IMR-90 (cell line): ENCODE measurements at regions not wholly inside any gene's neighbourhood (a gene's known extent, or its start where the extent isn't known, plus 50 kb on each side); places are given as distances from the start of the nearest gene placed in this dataset.

Experiments used
- ATAC-seq: fragments of 200-7000 bp; cut with Tn5 transposase; 2 replicates; pipeline ENCODE4 v1.9.1; 2020; ENCODE audit warnings: low read depth, mild to moderate bottlenecking, moderate library complexity
- BruUV-seq: library from RNA; stranded (reverse); fragments of 400-500 nt; replicated peaks from 2 replicates; lab custom pipeline; 2021; lab: Mats Ljungman, UMichigan
- CTCF ChIA-PET: fragments of 300-600 bp; formaldehyde crosslinking; extraction: SDS; loops from one replicate; lab custom pipeline; 2021; ENCODE audit warnings: antibody characterized with exemption; lab: Yijun Ruan, JAX
- POLR2A ChIA-PET: fragments of 300-600 bp; sonication (Branson Sonifier 250); formaldehyde crosslinking; loops from one replicate; lab custom pipeline; 2022; ENCODE audit warnings: antibody characterized with exemption; ENCODE audit not compliant: unreplicated experiment; lab: Charles Lee
- DNase-seq: peaks from one replicate; pipeline ENCODE4 v3.0.0; 2013
- H2AFZ ChIP-seq: replicated peaks from 2 replicates; pipeline ENCODE3; 2013; ENCODE audit warnings: low read length, mild to moderate bottlenecking; ENCODE audit not compliant: poor library complexity
- H2AK5ac ChIP-seq: 2 replicates; pipeline ENCODE4 v1.6.1; 2013; ENCODE audit warnings: low read depth, low read length, inconsistent platforms
- H2AK9ac ChIP-seq: replicated peaks from 2 replicates; pipeline ENCODE3; 2013; ENCODE audit warnings: mild to moderate bottlenecking, low read depth, low read length, moderate library complexity; ENCODE audit not compliant: poor library complexity
- H2BK120ac ChIP-seq: 2 replicates; pipeline ENCODE4 v1.6.1; 2013; ENCODE audit warnings: low read depth, low read length, inconsistent platforms
- H2BK15ac ChIP-seq: 3 replicates; pipeline ENCODE4 v1.6.1; 2013; ENCODE audit warnings: low read depth, low read length, inconsistent platforms
- H2BK20ac ChIP-seq: 2 replicates; pipeline ENCODE4 v1.6.1; 2013; ENCODE audit warnings: low read depth, mild to moderate bottlenecking, inconsistent platforms, low read length, moderate library complexity
- H2BK5ac ChIP-seq: 2 replicates; pipeline ENCODE4 v1.6.1; 2013; ENCODE audit warnings: mild to moderate bottlenecking, low read depth, low read length, inconsistent platforms; ENCODE audit not compliant: poor library complexity, severe bottlenecking
- H3K14ac ChIP-seq: replicated peaks from 2 replicates; pipeline ENCODE4 v1.6.1; 2013; ENCODE audit warnings: low read depth, low read length, inconsistent platforms
- H3K18ac ChIP-seq: 2 replicates; pipeline ENCODE4 v1.6.1; 2013; ENCODE audit warnings: low read depth, low read length, control low read depth
- H3K23ac ChIP-seq: 2 replicates; pipeline ENCODE4 v1.6.1; 2013; ENCODE audit warnings: low read depth, low read length, inconsistent platforms
- H3K27ac ChIP-seq: 2 replicates; pipeline ENCODE4 v1.5.1; 2013; ENCODE audit warnings: mild to moderate bottlenecking, control low read depth, low read length; ENCODE audit not compliant: insufficient read depth
- H3K27me3 ChIP-seq: 2 replicates; pipeline ENCODE4 v1.6.1; 2013; ENCODE audit warnings: low read length; ENCODE audit not compliant: control insufficient read depth, insufficient read depth
- H3K36me3 ChIP-seq: 2 replicates; pipeline ENCODE4 v1.6.1; 2013; ENCODE audit warnings: low read length, mixed read lengths; ENCODE audit not compliant: control insufficient read depth, insufficient read depth
- H3K4ac ChIP-seq: 2 replicates; pipeline ENCODE4 v1.6.1; 2013; ENCODE audit warnings: low read depth, low read length, inconsistent platforms
- H3K4me1 ChIP-seq: 2 replicates; pipeline ENCODE4 v1.6.1; 2013; ENCODE audit warnings: low read length, mixed read lengths; ENCODE audit not compliant: control insufficient read depth, insufficient read depth
- H3K4me2 ChIP-seq: 2 replicates; pipeline ENCODE4 v1.6.1; 2013; ENCODE audit warnings: low read depth, mild to moderate bottlenecking, control low read depth, low read length, moderate library complexity
- H3K4me3 ChIP-seq: 2 replicates; pipeline ENCODE4 v1.5.1; 2013; ENCODE audit warnings: low read depth, mild to moderate bottlenecking, control low read depth, low read length, moderate library complexity; ENCODE audit not compliant: insufficient read depth
- H3K56ac ChIP-seq: 2 replicates; pipeline ENCODE4 v1.6.1; 2013; ENCODE audit warnings: low read length, inconsistent platforms; ENCODE audit not compliant: insufficient read depth; ENCODE audit errors: extremely low read depth
- H3K79me1 ChIP-seq, 2 experiments: 2 replicates each; pipeline ENCODE4 v1.6.1; 2013; ENCODE audit warnings: low read length in 2 of 2, inconsistent platforms in 1 of 2, low read depth in 1 of 2
- H3K9ac ChIP-seq: 2 replicates; pipeline ENCODE4 v1.6.1; 2013; ENCODE audit warnings: low read depth, low read length, control low read depth
- H3K9me1 ChIP-seq: 2 replicates; pipeline ENCODE4 v1.6.1; 2013; ENCODE audit warnings: low read length, inconsistent platforms; ENCODE audit not compliant: insufficient read depth
- H3K9me3 ChIP-seq: 2 replicates; pipeline ENCODE4 v1.6.1; 2013; ENCODE audit warnings: low read length; ENCODE audit not compliant: control insufficient read depth, insufficient read depth
- H4K20me1 ChIP-seq: 2 replicates; pipeline ENCODE4 v1.6.1; 2013; ENCODE audit warnings: low read length, inconsistent platforms; ENCODE audit not compliant: insufficient read depth
- H4K5ac ChIP-seq: 2 replicates; pipeline ENCODE4 v1.6.1; 2013; ENCODE audit warnings: mild to moderate bottlenecking, low read depth, low read length, control low read depth
- H4K8ac ChIP-seq, 2 experiments: 2 replicates each; pipeline ENCODE4 v1.6.1; 2013; ENCODE audit warnings: low read depth in 2 of 2, low read length in 2 of 2, control low read depth in 1 of 2, inconsistent platforms in 1 of 2
- H4K91ac ChIP-seq: 2 replicates; pipeline ENCODE4 v1.6.1; 2013; ENCODE audit warnings: low read depth, low read length, inconsistent platforms; ENCODE audit not compliant: insufficient read depth
- BHLHE40 ChIP-seq: fragments of 150-350 bp; IDR thresholded peaks from 2 replicates; pipeline ENCODE4 v1.6.1; 2016; ENCODE audit warnings: mild to moderate bottlenecking, low read depth, low read length
- CEBPB ChIP-seq: IDR thresholded peaks from 2 replicates; pipeline ENCODE4 v1.6.1; 2012; ENCODE audit warnings: low read depth, low read length, improper control_type of control experiment
- CHD1 ChIP-seq: IDR thresholded peaks from 2 replicates; pipeline ENCODE4 v1.6.1; 2012; ENCODE audit warnings: low read depth, low read length, improper control_type of control experiment
- CTCF ChIP-seq: conservative IDR thresholded peaks from 2 replicates; pipeline ENCODE4 v1.5.1; 2012; ENCODE audit warnings: mild to moderate bottlenecking, low read depth, low read length, improper control_type of control experiment
- FOS ChIP-seq: fragments of 150-350 bp; IDR thresholded peaks from 2 replicates; pipeline ENCODE4 v1.6.1; 2016; ENCODE audit warnings: low read depth, low read length
- MAFK ChIP-seq: IDR thresholded peaks from 2 replicates; pipeline ENCODE4 v1.6.1; 2012; ENCODE audit warnings: low read depth, low read length, improper control_type of control experiment
- MAZ ChIP-seq: IDR thresholded peaks from 2 replicates; pipeline ENCODE4 v1.6.1; 2012; ENCODE audit warnings: low read depth, mild to moderate bottlenecking, low read length, improper control_type of control experiment, moderate library complexity, borderline replicate concordance
- MXI1 ChIP-seq: IDR thresholded peaks from 2 replicates; pipeline ENCODE4 v1.6.1; 2012; ENCODE audit warnings: low read depth, mild to moderate bottlenecking, low read length, moderate library complexity, borderline replicate concordance
- NFE2L2 ChIP-seq: fragments of 150-350 bp; IDR thresholded peaks from 2 replicates; pipeline ENCODE4 v1.6.1; 2016; ENCODE audit warnings: low read depth, mild to moderate bottlenecking, low read length
- POLR2A ChIP-seq: IDR thresholded peaks from 2 replicates; pipeline ENCODE4 v1.6.1; 2012; ENCODE audit warnings: mild to moderate bottlenecking, low read depth, low read length
- RAD21 ChIP-seq: IDR thresholded peaks from 2 replicates; pipeline ENCODE4 v1.6.1; 2012; ENCODE audit warnings: low read length, improper control_type of control experiment
- RCOR1 ChIP-seq: IDR thresholded peaks from 2 replicates; pipeline ENCODE4 v1.6.1; 2012; ENCODE audit warnings: mild to moderate bottlenecking, low read length, improper control_type of control experiment; ENCODE audit not compliant: insufficient replicate concordance
- RFX5 ChIP-seq: IDR thresholded peaks from 2 replicates; pipeline ENCODE4 v1.8.0; 2012; ENCODE audit warnings: low read depth, mild to moderate bottlenecking, low read length, moderate library complexity
- SMC3 ChIP-seq: fragments of 150-350 bp; IDR thresholded peaks from 2 replicates; pipeline ENCODE4 v1.6.1; 2016; ENCODE audit warnings: low read depth, mild to moderate bottlenecking, antibody characterized with exemption, low read length, moderate library complexity
- WGBS, 2 experiments: methylation state at CpG; one replicate each; pipeline versions ENCODE4 v1.1.5 to v1.1.7; 2013; ENCODE audit warnings: missing lambda C conversion rate in 2 of 2; ENCODE audit not compliant: insufficient read length in 1 of 2; ENCODE audit errors: extremely low coverage in 2 of 2; 5-methylcytosine and 5-hydroxymethylcytosine counted together
- dilution Hi-C: fragments of 300-500 bp; cut with HindIII; formaldehyde crosslinking; loops from one replicate; pipeline ENCODE4 v1.14.3; 2018; ENCODE audit warnings: low sequenced_read_pairs; ENCODE audit not compliant: unreplicated experiment
- in situ Hi-C: fragments of 300-500 bp; cut with MboI; formaldehyde crosslinking; loops from 3 replicates; pipeline ENCODE4 v1.14.3; 2019; ENCODE audit warnings: low sequenced_read_pairs, inconsistent platforms, mixed read lengths
- intact Hi-C: fragments of 100-400 bp; cut with micrococcal nuclease; formaldehyde crosslinking; loops from 2 replicates; pipeline ENCODE4 v1.10.0; 2022
- TF ChIP-seq, protein P1 (sequence below): fragments of 150-350 bp; IDR thresholded peaks from 2 replicates; pipeline ENCODE4 v1.6.1; 2017; ENCODE audit warnings: mild to moderate bottlenecking, antibody characterized with exemption, low read length, low read depth
- TF ChIP-seq, protein P2 (sequence below): fragments of 150-350 bp; IDR thresholded peaks from 2 replicates; pipeline ENCODE4 v1.6.1; 2016; ENCODE audit warnings: low read depth, mild to moderate bottlenecking, low read length, moderate library complexity, borderline replicate concordance

DNA sequence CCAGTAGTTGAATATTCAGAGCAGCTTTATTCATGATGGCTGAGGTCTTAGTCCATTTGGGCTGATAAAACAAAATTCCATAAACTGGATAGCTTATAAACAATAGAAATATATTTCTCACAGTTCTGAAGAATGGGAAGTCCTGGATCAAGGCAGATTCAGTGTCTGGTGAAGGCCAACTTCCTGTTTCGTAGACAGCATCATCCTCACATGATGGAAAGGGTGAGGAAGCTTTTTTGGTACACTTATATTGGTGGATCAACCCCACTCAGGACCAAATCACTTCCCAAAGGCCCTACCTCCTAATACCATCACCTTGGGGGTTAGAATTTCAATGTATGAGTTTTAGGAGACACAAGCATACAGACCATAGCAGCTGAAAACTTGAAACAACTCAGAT is 224.2 kb downstream of the CYB561 start:
- BruUV-seq, result no TSS peak
- no peaks in the 10 kb centered on the region for H3K4me1 ChIP-seq
- no peak overlapping the region for H2AK5ac ChIP-seq
- no peak overlapping the region for H3K56ac ChIP-seq
- intact Hi-C loops (no loop called here), dilution Hi-C loops (no loop called here), in situ Hi-C loops (no loop called here)
- ATAC-seq (no peak), DNase-seq (no peak)
- no peak overlapping the region for H2AFZ ChIP-seq
- H3K4ac ChIP-seq, result no peak overlapping the region
- no peaks in the 10 kb centered on the region for H4K20me1 ChIP-seq
- no peak overlapping the region for H4K8ac ChIP-seq
- H3K27ac ChIP-seq, result no peak overlapping the region
- peaks cover 20 to 27% of the 10 kb centered on the region in 2 experiments for H3K79me1 ChIP-seq
- H2BK15ac ChIP-seq, result no peak overlapping the region
- H3K9ac ChIP-seq, result no peak overlapping the region
- no peak overlapping the region for H2AK9ac ChIP-seq
- H4K91ac ChIP-seq, result no peak overlapping the region
- H2BK120ac ChIP-seq, result no peak overlapping the region
- H3K14ac ChIP-seq, result no peak overlapping the region
- no peak overlapping the region for H2BK5ac ChIP-seq
- H3K18ac ChIP-seq, result no peak overlapping the region
- H2BK20ac ChIP-seq, result no peak overlapping the region
- no CpG with 5 or more reads among the region's 1 CpG for WGBS, 2 experiments
- no peaks in the 10 kb centered on the region for H3K27me3 ChIP-seq
- H4K5ac ChIP-seq, result no peak overlapping the region
- no peak overlapping the region for H3K23ac ChIP-seq
- no peak overlapping the region for H3K4me3 ChIP-seq
- CTCF ChIA-PET, result no interaction called here
- POLR2A ChIA-PET, result no interaction called here
- peaks cover 2% of the 10 kb centered on the region; the same call in 1 of the 2 replicates for H3K36me3 ChIP-seq
- no peaks in the 10 kb centered on the region; the same call in 1 of the 2 replicates for H3K9me3 ChIP-seq
- TF ChIP-seq MAZ (no peak), CEBPB (no peak), CHD1 (no peak), CTCF (no peak), RFX5 (no peak), NFE2L2 (no peak), POLR2A (no peak), MXI1 (no peak), RAD21 (no peak), RCOR1 (no peak), BHLHE40 (no peak), MAFK (no peak), SMC3 (no peak), FOS (no peak)
- TF ChIP-seq, protein P1, sequence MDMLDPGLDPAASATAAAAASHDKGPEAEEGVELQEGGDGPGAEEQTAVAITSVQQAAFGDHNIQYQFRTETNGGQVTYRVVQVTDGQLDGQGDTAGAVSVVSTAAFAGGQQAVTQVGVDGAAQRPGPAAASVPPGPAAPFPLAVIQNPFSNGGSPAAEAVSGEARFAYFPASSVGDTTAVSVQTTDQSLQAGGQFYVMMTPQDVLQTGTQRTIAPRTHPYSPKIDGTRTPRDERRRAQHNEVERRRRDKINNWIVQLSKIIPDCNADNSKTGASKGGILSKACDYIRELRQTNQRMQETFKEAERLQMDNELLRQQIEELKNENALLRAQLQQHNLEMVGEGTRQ, result no peak
- TF ChIP-seq, protein P2, sequence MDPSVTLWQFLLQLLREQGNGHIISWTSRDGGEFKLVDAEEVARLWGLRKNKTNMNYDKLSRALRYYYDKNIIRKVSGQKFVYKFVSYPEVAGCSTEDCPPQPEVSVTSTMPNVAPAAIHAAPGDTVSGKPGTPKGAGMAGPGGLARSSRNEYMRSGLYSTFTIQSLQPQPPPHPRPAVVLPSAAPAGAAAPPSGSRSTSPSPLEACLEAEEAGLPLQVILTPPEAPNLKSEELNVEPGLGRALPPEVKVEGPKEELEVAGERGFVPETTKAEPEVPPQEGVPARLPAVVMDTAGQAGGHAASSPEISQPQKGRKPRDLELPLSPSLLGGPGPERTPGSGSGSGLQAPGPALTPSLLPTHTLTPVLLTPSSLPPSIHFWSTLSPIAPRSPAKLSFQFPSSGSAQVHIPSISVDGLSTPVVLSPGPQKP, result no peak
- 0 out of 2 replicates have a peak, but pooled peaks cover 6% of the 10 kb centered on the region for H3K9me1 ChIP-seq
- H3K4me2 ChIP-seq, result no peak overlapping the region
